ENCODE measurements at regions not wholly inside any gene's neighbourhood (a gene's known extent, or its start where the extent isn't known, plus 50 kb on each side); places are given as distances from the start of the nearest gene placed in this dataset.
A peak's percentile ranks its signal among the peaks of the same experiment; 100 is the strongest.

DNA sequence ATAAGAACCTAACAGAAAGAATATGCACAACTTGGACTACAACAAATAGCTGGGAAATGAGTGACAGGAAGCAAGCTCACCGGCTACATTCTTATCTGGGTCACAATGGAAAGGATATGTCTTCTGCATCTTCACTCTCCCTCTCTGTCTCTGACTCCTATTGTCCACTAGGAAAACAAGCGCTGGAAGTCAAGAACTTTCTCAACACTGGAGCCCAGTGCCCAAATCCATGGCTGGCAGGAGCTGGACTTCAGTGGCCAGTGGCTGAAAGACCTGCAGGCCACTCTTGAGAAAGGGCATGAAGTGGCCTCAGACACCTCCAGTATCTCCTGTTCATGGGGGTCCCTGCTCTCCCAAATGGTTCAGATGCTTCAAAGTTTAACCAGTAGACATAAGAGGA, 62.0 kb downstream of the FAM50B start:
- no peaks in the 10 kb centered on the region for H3K36me3 ChIP-seq (ENCODE audit: control insufficient read depth, insufficient read depth, low read length)
- no peak for ATAC-seq
- no peak for DNase-seq (ENCODE audit: low read depth, low spot score)
- BruUV-seq (replicated peaks), result no TSS peak
- in situ Hi-C loops (cut with HindIII; ENCODE audit: low pct_unique_long_range_greater_than_20kb, low sequenced_read_pairs), result no loop called here
- POLR2A ChIA-PET, result interaction anchor here (0.6 kb wide), 1 partner anchor 10 kb away, joined by 5 read pairs; no protein-coding TSS in a partner anchor
- no peaks in the 10 kb centered on the region for H3K27me3 ChIP-seq (ENCODE audit: control insufficient read depth, insufficient read depth, low read length)
- H3K9me3 ChIP-seq (ENCODE audit: control insufficient read depth, insufficient read depth, low read depth, low read length), result no peaks in the 10 kb centered on the region; the same call in 1 of the 2 replicates
- peak overlapping the region; percentile 72 for H3K27ac ChIP-seq (ENCODE audit: low read length)
- H3K4me3 ChIP-seq (ENCODE audit: low read depth in 2 of 2, low read length in 2 of 2), result no peak overlapping the region
- CTCF ChIA-PET, result no interaction called here
- no peak for TF ChIP-seq CTCF (IDR thresholded peaks at IDR 0.05)
- no peak for TF ChIP-seq REST (IDR thresholded peaks at IDR 0.05; ENCODE audit: insufficient read depth in 1 of 2, low read depth in 2 of 2, low read length in 1 of 2)
- no peak for TF ChIP-seq TCF7L2 (IDR thresholded peaks at IDR 0.05; ENCODE audit: low read depth, low read length)
- no peak for TF ChIP-seq SIN3A (IDR thresholded peaks at IDR 0.05; ENCODE audit: borderline replicate concordance, insufficient read depth, low read depth, low read length)
- no peak for TF ChIP-seq POLR2AphosphoS5 (IDR thresholded peaks at IDR 0.05; ENCODE audit: low read depth, low read length)
- intact Hi-C loops (cut with micrococcal nuclease; ENCODE audit: unreplicated experiment), result no loop called here
- H3K4me1 ChIP-seq (ENCODE audit: control insufficient read depth, insufficient read depth, low read length), result peaks cover 31% of the 10 kb centered on the region

- Histone ChIP-seq H3K4me1 (ENCODE audit: control insufficient read depth, insufficient read depth, low read length) (peaks cover 31% of the 10 kb centered on the region), H3K9me3 (ENCODE audit: control insufficient read depth, insufficient read depth, low read depth, low read length) (no peaks in the 10 kb centered on the region; the same call in 1 of the 2 replicates), H3K4me3 (ENCODE audit: low read depth in 2 of 2, low read length in 2 of 2) (no peak overlapping the region), H3K27me3 (ENCODE audit: control insufficient read depth, insufficient read depth, low read length) (no peaks in the 10 kb centered on the region), H3K27ac (ENCODE audit: low read length) (peak overlapping the region; percentile 81), H3K36me3 (ENCODE audit: control insufficient read depth, insufficient read depth, low read length) (no peaks in the 10 kb centered on the region)
- in situ Hi-C loops (cut with HindIII; ENCODE audit: low pct_unique_long_range_greater_than_20kb, low sequenced_read_pairs), result no loop called here
- TF ChIP-seq SIN3A (IDR thresholded peaks at IDR 0.05; ENCODE audit: borderline replicate concordance, insufficient read depth, low read depth, low read length), result 0 out of 2 replicates have a peak, but pooled peaks have one; percentile 62
- TF ChIP-seq REST (IDR thresholded peaks at IDR 0.05; ENCODE audit: insufficient read depth in 1 of 2, low read depth in 2 of 2, low read length in 1 of 2), result no peak
- no peak for TF ChIP-seq CTCF (IDR thresholded peaks at IDR 0.05)
- peak; percentile 84 for TF ChIP-seq POLR2AphosphoS5 (IDR thresholded peaks at IDR 0.05; ENCODE audit: low read depth, low read length)
- peak; percentile 68; the same call in 1 of the 2 replicates for TF ChIP-seq TCF7L2 (IDR thresholded peaks at IDR 0.05; ENCODE audit: low read depth, low read length)
- ATAC-seq (peak; percentile 89), DNase-seq (ENCODE audit: low read depth, low spot score) (peak; percentile 38)
- ChIA-PET CTCF (no interaction called here), POLR2A (interaction anchor here (0.6 kb wide), 1 partner anchor 10 kb away, joined by 5 read pairs; no protein-coding TSS in a partner anchor)
- intact Hi-C loops (cut with micrococcal nuclease; ENCODE audit: unreplicated experiment), result no loop called here
- BruUV-seq (replicated peaks), result no TSS peak
Measured at GRCh38 chr6:3911614-3912336, 62.6 kb downstream of the FAM50B start.

Measured in Panc1 (cell line).